Skin of body (tissue), 1 donor: ENCODE measurements at regions not wholly inside any gene's neighbourhood (a gene's known extent, or its start where the extent isn't known, plus 50 kb on each side); places are given as distances from the start of the nearest gene placed in this dataset.

Source experiments
- DNase-seq: peaks from one replicate; lab custom pipeline; 2025; lab: John Stamatoyannopoulos, UW

DNA sequence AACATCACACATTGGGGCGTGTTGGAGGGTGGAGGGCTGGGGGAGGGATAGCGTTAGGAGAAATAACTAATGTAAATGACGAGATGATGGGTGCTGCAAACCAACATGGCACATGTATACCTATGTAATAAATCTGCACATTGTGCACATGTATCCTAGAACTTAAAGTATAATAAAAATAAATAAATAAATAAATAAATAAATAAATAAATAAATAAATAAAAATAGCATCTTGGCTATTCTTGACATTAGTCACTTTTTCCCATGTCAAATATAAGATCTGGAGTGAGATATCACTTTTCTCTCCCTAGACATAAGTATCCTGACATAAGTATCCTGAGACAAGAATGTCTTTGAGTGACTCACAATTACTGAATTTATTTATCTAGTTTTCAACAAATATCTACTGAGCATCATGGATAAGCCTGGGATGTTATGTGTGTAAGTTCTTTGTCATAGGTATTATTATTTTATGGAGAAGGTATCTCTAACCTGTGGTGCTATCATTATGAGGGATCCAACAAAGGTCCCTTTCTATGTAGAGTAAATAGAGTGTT lies 691.3 kb downstream of the SORCS1 start:
- DNase-seq: no peak

GRCh38 chr10:106467506-106467905 lies 697.0 kb downstream of the SORCS1 start:
- no peak for DNase-seq

- DNase-seq: no peak
These were observed 707.0 kb downstream of the SORCS1 start for GRCh38 chr10:106457522-106457921.

DNA sequence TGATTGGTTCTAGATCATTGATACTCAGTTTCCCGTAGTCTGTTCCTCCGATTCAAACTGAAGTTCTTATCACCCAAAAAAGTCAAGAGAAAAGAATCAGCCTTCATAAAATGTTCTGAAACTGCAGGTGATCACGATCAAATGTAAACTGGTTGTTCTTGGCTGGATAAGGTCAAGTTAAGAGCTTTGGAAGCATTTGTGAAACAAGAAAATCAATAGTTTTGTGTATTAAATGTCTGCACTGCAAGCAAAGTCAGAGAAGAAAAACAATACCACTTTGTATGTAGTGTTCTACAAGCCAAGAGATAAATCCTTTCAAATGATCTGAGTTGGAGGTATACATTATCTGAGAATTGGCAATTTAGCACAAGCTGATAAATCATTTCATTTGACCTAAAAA lies 710.3 kb downstream of the SORCS1 start:
- no peak for DNase-seq

- DNase-seq: no peak
These were observed 713.5 kb downstream of the SORCS1 start for GRCh38 chr10:106450966-106451365.

DNA sequence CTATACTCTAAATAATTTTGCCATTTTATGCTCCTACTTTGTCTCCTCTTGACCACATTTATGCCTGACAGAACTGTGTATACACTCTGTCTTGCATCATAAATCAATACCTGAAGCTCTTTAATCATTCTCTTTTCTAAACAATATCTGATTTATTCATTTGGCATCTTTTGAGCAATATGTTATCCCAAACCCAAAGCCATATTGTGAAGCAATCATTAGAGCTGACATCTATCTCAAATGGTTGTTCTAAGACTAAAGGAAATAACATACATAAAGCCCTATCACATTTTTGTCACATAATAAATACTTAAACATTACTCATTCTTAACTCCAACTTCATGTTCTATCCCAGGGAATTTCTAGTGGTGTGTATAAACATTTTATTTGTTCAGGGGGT lies 717.6 kb downstream of the SORCS1 start:
- DNase-seq: no peak

DNA sequence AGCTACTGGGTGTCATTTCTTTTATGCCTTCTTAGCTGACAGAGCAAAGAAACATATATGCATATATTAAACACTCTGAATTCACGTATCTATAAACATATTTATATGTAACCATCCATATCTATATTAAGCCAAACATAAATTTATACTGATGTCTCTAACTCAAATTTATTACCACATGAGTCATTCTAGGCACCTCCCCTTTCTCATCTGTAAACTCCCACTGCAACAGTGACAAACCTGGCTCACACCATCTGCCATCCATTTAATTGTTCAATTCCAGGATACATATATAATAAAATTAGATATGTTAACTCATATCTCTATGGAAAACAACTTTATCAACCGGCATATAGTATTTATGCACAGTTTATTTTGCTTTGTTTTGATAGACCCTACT lies 722.3 kb downstream of the SORCS1 start:
- no peak for DNase-seq

- DNase-seq: no peak
These were observed 723.7 kb downstream of the SORCS1 start for GRCh38 chr10:106440767-106441166.

- no peak for DNase-seq
These were observed 724.2 kb downstream of the SORCS1 start for GRCh38 chr10:106440355-106440754.

DNA sequence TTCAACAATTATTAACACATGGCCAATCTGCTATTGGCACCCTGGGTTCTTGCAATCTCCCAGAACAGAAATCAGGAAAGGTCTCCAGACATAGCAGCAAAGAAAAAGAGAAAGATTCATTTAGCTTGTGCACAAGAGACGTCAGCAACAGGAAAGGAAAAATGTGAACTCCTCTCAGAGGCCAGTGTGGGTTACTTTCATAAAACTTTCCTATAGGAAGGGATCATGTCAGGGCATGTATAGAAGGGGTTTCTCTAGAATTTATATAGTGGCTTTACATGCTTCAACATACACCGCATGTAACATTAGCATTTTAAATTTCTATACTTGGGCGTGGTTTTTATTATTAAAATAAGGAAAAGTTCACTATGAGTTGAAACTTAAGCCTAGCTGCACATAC lies 725.1 kb downstream of the SORCS1 start:
- DNase-seq: no peak

GRCh38 chr10:106438386-106438785 lies 726.1 kb downstream of the SORCS1 start:
- DNase-seq: no peak

DNA sequence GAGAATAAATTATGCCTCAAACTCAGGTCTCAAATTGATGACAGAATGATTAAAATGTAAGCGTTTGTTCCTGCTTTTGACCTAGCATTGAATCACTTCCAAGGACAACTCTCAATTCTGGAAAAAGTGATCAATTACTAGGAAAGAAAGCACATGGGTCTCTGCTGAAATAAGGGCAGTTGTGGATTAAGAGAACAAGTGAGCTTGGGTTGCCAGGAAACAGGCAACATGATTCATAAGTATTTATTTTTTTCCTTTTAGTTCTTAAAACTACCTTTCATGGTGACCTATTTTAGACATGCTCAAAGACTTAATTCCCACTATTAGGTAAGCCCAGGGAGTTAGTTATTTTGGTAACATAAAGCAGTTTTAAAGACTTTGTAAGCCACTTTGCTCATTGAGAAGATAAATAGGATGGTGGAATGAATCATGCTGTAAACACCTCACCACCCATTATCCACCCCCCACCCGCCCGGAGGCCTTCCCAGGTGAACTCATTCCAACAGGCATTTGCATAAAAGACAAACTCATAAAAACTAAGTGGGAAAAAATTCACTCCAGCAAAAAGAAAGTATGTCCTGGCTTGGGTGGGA lies 728.3 kb downstream of the SORCS1 start:
- no peak for DNase-seq

DNA sequence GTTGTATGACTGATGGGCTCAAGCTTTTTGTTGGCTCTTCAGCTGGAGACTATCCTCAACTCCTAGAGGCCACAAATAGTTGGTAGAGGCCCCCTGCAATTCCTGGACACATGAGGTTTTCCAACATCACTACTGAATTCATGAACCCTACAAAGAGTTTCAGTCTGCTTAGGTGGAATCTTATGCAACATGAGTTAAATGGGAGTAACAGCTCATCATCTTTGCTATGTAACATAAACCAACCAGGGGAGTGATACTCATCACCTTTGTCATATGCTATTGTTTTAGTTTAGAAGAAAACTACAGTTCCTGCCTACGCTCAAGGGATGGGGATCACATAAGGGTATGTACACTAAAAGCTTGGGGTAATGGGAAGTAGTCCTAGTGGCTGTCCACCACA lies 729.4 kb downstream of the SORCS1 start:
- DNase-seq: no peak

DNA sequence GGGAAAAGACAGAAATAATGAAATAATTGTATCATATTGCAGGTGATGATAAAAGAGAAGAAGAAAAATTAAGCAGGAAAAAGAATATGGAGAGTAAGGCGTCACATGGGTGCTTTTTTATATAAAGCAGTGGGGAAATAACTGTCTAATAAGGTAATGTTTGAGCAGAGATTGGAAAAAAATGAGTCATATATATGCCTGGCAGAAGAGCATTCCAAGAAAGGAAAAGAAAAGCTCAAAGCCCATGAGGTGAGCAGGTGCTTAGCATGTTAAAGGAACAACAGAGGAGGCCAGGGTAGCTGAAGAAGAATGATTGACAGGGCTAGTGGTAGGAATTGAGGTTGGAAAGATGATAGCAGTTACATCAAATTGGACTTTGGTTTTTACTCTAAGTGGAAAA lies 739.5 kb downstream of the SORCS1 start:
- no peak for DNase-seq

DNA sequence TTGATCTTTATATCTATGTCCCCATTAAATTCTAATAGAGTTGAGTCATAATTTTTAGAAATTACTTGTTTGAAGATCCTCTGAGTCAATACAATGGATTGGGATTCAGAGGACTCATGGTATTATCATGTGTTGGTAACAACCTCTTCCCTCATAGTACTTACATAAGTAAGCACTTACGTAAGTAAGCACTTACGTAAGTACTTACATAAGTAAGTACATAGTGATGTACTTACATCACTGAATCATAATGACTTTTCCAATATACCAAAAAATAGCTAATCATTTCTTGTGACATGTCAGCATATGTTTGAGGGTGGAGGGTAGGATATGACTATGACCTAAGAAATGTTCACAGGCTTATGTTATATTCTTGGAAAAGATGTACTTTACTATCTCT lies 740.5 kb downstream of the SORCS1 start:
- DNase-seq: no peak

DNA sequence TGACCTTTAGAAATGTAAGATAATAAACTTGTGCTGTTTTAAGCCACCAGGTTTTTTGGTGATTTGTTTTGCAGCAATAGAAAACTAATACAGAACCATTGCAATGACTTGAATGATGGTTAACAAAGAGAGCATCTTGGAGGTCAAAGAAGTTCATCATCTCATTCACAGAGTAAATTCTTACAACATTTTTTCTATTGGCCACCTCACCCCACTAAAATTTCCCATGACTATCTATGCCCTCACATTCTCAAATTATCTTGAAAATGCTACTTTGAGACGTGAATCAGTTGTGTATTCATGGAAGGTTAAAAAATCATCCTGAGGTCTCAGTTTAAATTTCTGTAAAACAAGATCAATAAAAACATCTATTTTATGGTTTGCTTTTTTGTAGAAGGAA lies 754.2 kb downstream of the SORCS1 start:
- no peak for DNase-seq

- no peak for DNase-seq
These were observed 759.4 kb downstream of the SORCS1 start for GRCh38 chr10:106405141-106405540.

DNA sequence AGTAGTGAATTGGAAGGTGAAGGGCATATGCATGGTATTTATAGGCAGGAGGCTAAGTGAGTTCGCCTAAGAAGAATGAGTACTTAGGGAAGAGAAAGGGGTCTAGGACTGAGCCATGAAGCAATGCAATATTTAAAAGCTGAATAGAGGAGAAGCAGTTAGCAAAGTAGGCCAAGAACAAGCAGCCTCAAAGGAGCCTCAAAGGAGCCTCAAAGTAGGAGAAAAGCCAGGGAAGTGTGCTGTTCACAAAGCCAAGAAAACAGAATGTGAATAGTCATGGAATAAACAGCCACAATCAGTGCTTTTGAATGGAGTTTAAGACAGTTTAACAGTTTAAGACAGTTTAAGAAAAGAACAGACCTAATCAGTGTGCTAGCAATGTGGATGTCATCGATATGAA lies 762.0 kb downstream of the SORCS1 start:
- no peak for DNase-seq

DNA sequence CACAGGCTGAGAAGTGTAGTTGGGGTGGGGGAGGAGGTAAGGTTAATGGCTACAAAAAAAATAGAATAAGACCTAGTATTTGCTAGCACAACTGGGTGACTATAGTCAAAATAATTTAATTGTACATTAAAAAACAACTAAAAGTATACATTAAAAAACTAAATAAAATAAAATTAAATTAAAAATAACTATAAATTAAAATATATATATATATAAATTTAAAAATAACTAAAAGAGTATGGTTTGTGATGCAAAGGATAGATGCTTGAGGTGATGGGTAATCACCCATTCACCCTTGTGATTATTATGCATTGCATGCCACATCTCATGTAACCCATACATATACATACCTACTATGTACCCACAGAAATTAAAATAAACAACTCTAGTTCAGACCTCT lies 762.5 kb downstream of the SORCS1 start:
- DNase-seq: no peak

DNA sequence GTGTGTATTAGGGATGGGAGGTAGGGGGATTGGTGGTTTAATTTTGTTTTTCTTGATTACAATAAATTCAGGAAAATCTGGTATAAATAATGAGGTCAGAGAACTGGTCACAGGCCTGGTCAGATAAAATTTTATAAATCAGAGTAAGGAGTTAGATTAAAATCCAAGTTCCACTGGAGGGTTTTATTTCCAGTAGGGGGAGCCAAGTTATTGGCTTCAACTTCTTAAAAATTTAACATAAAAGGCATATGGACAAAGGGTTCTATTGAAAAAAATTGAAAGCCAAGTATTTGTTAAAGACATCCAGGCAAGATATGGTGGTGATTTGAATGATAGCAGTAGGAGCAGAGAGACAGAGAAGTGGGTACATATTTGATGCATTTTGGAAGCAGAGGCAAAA lies 763.3 kb downstream of the SORCS1 start:
- DNase-seq: no peak

DNA sequence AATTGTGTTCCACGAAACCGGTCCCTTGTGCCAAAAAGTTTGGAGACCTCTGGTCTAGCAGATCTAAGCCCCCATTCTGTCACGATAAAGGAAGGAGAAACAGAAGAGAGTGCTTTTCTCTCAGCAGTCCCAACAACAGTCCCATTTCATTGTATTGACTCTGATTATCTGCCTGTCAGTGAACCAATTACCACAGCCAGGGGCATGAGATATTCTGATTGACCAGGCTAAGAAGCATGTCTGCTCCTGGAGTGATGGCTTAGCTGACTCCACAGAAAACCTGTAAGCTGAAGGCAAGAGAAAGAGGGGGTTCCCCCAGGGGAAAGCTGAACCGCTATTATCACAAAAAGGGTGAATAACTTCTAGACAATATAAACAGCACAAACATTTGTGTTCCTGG lies 765.4 kb downstream of the SORCS1 start:
- no peak for DNase-seq

- no peak for DNase-seq
These were observed 768.3 kb downstream of the SORCS1 start for GRCh38 chr10:106396192-106396591.

GRCh38 chr10:106395041-106395749 lies 769.3 kb downstream of the SORCS1 start:
- DNase-seq: no peak
